Astrocyte (in vitro differentiated cells and primary cell): ENCODE measurements at regions not wholly inside any gene's neighbourhood (a gene's known extent, or its start where the extent isn't known, plus 50 kb on each side); places are given as distances from the start of the nearest gene placed in this dataset.

Experiments used
- EZH2 ChIP-seq: IDR thresholded peaks from 2 replicates; pipeline ENCODE4 v1.6.1; 2012; ENCODE audit warnings: mild to moderate bottlenecking, low read length, inconsistent platforms; ENCODE audit not compliant: insufficient read depth
- TF ChIP-seq, protein P1 (sequence below): IDR thresholded peaks from 2 replicates; pipeline ENCODE4 v1.5.1; 2011; ENCODE audit warnings: low read depth, mild to moderate bottlenecking, inconsistent platforms, low read length, moderate library complexity; ENCODE audit not compliant: insufficient read depth

DNA sequence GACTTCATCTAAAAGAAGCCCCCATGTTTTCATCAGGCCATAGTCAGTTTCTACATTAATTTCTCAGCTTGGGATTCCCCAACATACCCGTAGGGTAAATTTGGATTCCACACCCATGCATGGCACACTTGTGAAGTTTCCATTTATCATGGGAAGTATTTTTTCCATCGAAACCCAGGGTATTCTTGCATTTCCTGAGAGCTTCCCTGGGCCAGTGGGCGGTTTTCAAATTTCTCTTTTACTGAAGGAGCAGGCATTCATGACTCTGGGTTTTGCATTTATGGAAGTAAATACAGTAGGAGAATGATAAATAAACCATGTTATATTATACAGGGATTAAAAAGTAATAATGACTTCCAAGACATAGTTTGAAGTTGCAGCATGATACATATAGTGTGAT is 93.0 kb upstream of the MAP3K1 start:
- TF ChIP-seq, protein P1, sequence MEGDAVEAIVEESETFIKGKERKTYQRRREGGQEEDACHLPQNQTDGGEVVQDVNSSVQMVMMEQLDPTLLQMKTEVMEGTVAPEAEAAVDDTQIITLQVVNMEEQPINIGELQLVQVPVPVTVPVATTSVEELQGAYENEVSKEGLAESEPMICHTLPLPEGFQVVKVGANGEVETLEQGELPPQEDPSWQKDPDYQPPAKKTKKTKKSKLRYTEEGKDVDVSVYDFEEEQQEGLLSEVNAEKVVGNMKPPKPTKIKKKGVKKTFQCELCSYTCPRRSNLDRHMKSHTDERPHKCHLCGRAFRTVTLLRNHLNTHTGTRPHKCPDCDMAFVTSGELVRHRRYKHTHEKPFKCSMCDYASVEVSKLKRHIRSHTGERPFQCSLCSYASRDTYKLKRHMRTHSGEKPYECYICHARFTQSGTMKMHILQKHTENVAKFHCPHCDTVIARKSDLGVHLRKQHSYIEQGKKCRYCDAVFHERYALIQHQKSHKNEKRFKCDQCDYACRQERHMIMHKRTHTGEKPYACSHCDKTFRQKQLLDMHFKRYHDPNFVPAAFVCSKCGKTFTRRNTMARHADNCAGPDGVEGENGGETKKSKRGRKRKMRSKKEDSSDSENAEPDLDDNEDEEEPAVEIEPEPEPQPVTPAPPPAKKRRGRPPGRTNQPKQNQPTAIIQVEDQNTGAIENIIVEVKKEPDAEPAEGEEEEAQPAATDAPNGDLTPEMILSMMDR = no peak
- TF ChIP-seq EZH2 = no peak
